ENCODE measurements at regions not wholly inside any gene's neighbourhood (a gene's known extent, or its start where the extent isn't known, plus 50 kb on each side); places are given as distances from the start of the nearest gene placed in this dataset.

GRCh38 chr16:48450367-48450766 is 65.2 kb upstream of the SIAH1 start:
- no peak overlapping the region for H3K4me2 ChIP-seq (ENCODE audit: control insufficient read depth, extremely low read depth, insufficient read depth, low read depth, low read length)
- no peak overlapping the region for H3K27ac ChIP-seq (ENCODE audit: control insufficient read depth, insufficient read depth, low read length)
- H3K9me1 ChIP-seq (ENCODE audit: control insufficient read depth, extremely low read depth, insufficient read depth, low read length), result no peaks in the 10 kb centered on the region
- H4K20me1 ChIP-seq (ENCODE audit: control insufficient read depth, extremely low read depth, insufficient read depth, low read length), result no peaks in the 10 kb centered on the region
- no peaks in the 10 kb centered on the region for H3K36me3 ChIP-seq (ENCODE audit: control insufficient read depth in 2 of 2, extremely low read depth in 1 of 2, insufficient read depth in 2 of 2, low read length in 2 of 2)
- DNase-seq (ENCODE audit: low read depth, low spot score) (no peak), FAIRE-seq (no peak)
- TF ChIP-seq CTCF (optimal IDR thresholded peaks at IDR 0.05 in 1 of 3, IDR thresholded peaks at IDR 0.05 in 1 of 3, conservative IDR thresholded peaks at IDR 0.05 in 1 of 3; ENCODE audit: extremely low read depth in 1 of 3, insufficient read depth in 2 of 3, low read length in 3 of 3) (no peak), EZH2 (IDR thresholded peaks at IDR 0.05; ENCODE audit: low read length) (no peak)
- H3K9ac ChIP-seq (ENCODE audit: control insufficient read depth, extremely low read depth, insufficient read depth, low read length), result no peak overlapping the region
- no peak overlapping the region for H3K4me3 ChIP-seq (ENCODE audit: control insufficient read depth in 2 of 3, extremely low read depth in 1 of 3, insufficient read depth in 2 of 3, low read depth in 1 of 3, low read length in 3 of 3)
- no peaks in the 10 kb centered on the region for H3K79me2 ChIP-seq (ENCODE audit: control insufficient read depth, insufficient read depth, low read length)
- no peak overlapping the region for H2AFZ ChIP-seq (ENCODE audit: control insufficient read depth, low read length)
- dilution Hi-C loops (cut with MboI; ENCODE audit: extremely low pct_ligation_motif_present, low sequenced_read_pairs), result no loop called here
- no peaks in the 10 kb centered on the region for H3K9me3 ChIP-seq (ENCODE audit: control insufficient read depth, low read depth, low read length)
- no peaks in the 10 kb centered on the region for H3K27me3 ChIP-seq (ENCODE audit: control insufficient read depth, extremely low read depth, insufficient read depth, low read length)
- no peaks in the 10 kb centered on the region for H3K4me1 ChIP-seq (ENCODE audit: control insufficient read depth, extremely low read depth, insufficient read depth, low read length)

GRCh38 chr16:48448841-48449481 is 63.7 kb upstream of the SIAH1 start:
- H4K20me1 ChIP-seq (ENCODE audit: control insufficient read depth, extremely low read depth, insufficient read depth, low read length), result no peaks in the 10 kb centered on the region
- no peak for TF ChIP-seq CTCF (optimal IDR thresholded peaks at IDR 0.05 in 1 of 3, IDR thresholded peaks at IDR 0.05 in 1 of 3, conservative IDR thresholded peaks at IDR 0.05 in 1 of 3; ENCODE audit: extremely low read depth in 1 of 3, insufficient read depth in 2 of 3, low read length in 3 of 3)
- no peak for TF ChIP-seq EZH2 (IDR thresholded peaks at IDR 0.05; ENCODE audit: low read length)
- peaks cover 12% of the 10 kb centered on the region for H3K4me1 ChIP-seq (ENCODE audit: control insufficient read depth, extremely low read depth, insufficient read depth, low read length)
- H3K27ac ChIP-seq (ENCODE audit: control insufficient read depth, insufficient read depth, low read length), result no peak overlapping the region
- H3K4me3 ChIP-seq (ENCODE audit: control insufficient read depth in 2 of 3, extremely low read depth in 1 of 3, insufficient read depth in 2 of 3, low read depth in 1 of 3, low read length in 3 of 3), result no peak overlapping the region
- no peaks in the 10 kb centered on the region for H3K79me2 ChIP-seq (ENCODE audit: control insufficient read depth, insufficient read depth, low read length)
- H3K9me3 ChIP-seq (ENCODE audit: control insufficient read depth, low read depth, low read length), result no peaks in the 10 kb centered on the region
- no peaks in the 10 kb centered on the region for H3K9me1 ChIP-seq (ENCODE audit: control insufficient read depth, extremely low read depth, insufficient read depth, low read length)
- H3K4me2 ChIP-seq (ENCODE audit: control insufficient read depth, extremely low read depth, insufficient read depth, low read depth, low read length), result no peak overlapping the region
- H3K9ac ChIP-seq (ENCODE audit: control insufficient read depth, extremely low read depth, insufficient read depth, low read length), result no peak overlapping the region
- DNase-seq (ENCODE audit: low read depth, low spot score) (no peak), FAIRE-seq (no peak)
- H2AFZ ChIP-seq (ENCODE audit: control insufficient read depth, low read length), result no peak overlapping the region
- H3K27me3 ChIP-seq (ENCODE audit: control insufficient read depth, extremely low read depth, insufficient read depth, low read length), result no peaks in the 10 kb centered on the region
- H3K36me3 ChIP-seq (ENCODE audit: control insufficient read depth in 2 of 2, extremely low read depth in 1 of 2, insufficient read depth in 2 of 2, low read length in 2 of 2), result no peaks in the 10 kb centered on the region
- dilution Hi-C loops (cut with MboI; ENCODE audit: extremely low pct_ligation_motif_present, low sequenced_read_pairs), result no loop called here

All from keratinocyte (primary cell).